Endothelial cell (in vitro differentiated cells): ENCODE measurements at regions not wholly inside any gene's neighbourhood (a gene's known extent, or its start where the extent isn't known, plus 50 kb on each side); places are given as distances from the start of the nearest gene placed in this dataset.

Experiments used
- DNase-seq: peaks from one replicate; pipeline ENCODE4 v3.0.0; 2021; ENCODE audit warnings: low spot score
- H3K27ac Mint-ChIP-seq: one replicate; pipeline ENCODE4 v1.8.0; 2021; ENCODE audit warnings: mixed read lengths, inconsistent platforms; ENCODE audit not compliant: unreplicated experiment
- H3K27me3 Mint-ChIP-seq: one replicate; pipeline ENCODE4 v1.8.0; 2021; ENCODE audit warnings: mild to moderate bottlenecking, moderate library complexity, mixed read lengths, inconsistent platforms; ENCODE audit not compliant: unreplicated experiment
- H3K36me3 Mint-ChIP-seq: one replicate; pipeline ENCODE4 v1.8.0; 2021; ENCODE audit warnings: mild to moderate bottlenecking, low read depth, mixed read lengths, inconsistent platforms; ENCODE audit not compliant: unreplicated experiment
- H3K4me1 Mint-ChIP-seq: one replicate; pipeline ENCODE4 v1.8.0; 2021; ENCODE audit warnings: mild to moderate bottlenecking, mixed read lengths, inconsistent platforms; ENCODE audit not compliant: unreplicated experiment
- H3K4me3 Mint-ChIP-seq: one replicate; pipeline ENCODE4 v1.8.0; 2021; ENCODE audit warnings: mild to moderate bottlenecking, mixed read lengths, inconsistent platforms; ENCODE audit not compliant: unreplicated experiment
- H3K9me3 Mint-ChIP-seq: one replicate; pipeline ENCODE4 v1.8.0; 2021; ENCODE audit warnings: mixed read lengths, inconsistent platforms; ENCODE audit not compliant: unreplicated experiment
- CTCF ChIP-seq: fragments of 200-600 bp; sonication (generic); IDR thresholded peaks from one replicate; pipeline ENCODE4 v1.5.0; 2021; ENCODE audit warnings: antibody characterized with exemption; ENCODE audit not compliant: unreplicated experiment

DNA sequence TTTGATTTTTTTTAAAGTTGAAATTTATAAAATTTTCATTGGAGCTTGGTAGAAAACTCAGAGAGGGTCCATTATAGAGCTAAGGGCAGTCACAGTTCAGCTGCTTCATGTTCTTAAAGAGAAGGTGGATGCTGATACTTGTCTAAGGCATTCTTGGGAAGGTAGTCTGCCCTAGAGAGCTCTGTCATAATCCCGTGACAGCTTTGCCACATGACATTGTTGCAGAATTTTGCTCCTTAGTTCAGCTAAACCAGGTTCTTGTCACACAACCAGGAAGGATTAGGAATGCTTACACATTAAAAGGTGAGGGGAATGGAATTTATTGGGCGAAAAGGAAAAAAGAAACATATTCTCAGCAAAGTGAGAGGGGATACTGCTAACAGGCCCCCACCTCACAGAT lies 130.9 kb downstream of the GMNC start:
- Mint-ChIP-seq H3K4me3 (no peak overlapping the region), H3K4me1 (peaks cover 11% of the 10 kb centered on the region), H3K9me3 (no peaks in the 10 kb centered on the region), H3K36me3 (no peaks in the 10 kb centered on the region), H3K27ac (no peak overlapping the region), H3K27me3 (no peaks in the 10 kb centered on the region)
- no peak for DNase-seq
- no peak for TF ChIP-seq CTCF

- no peak for DNase-seq
- Mint-ChIP-seq H3K27ac (no peak overlapping the region), H3K4me1 (peaks cover 7% of the 10 kb centered on the region), H3K27me3 (no peaks in the 10 kb centered on the region), H3K36me3 (no peaks in the 10 kb centered on the region), H3K9me3 (no peaks in the 10 kb centered on the region), H3K4me3 (no peak overlapping the region)
- TF ChIP-seq CTCF, result no peak
These were observed 133.8 kb downstream of the GMNC start for GRCh38 chr3:190728574-190729246.

- H3K9me3 Mint-ChIP-seq, result no peaks in the 10 kb centered on the region
- H3K4me3 Mint-ChIP-seq, result no peak overlapping the region
- no peak for TF ChIP-seq CTCF
- no peak for DNase-seq
- H3K27me3 Mint-ChIP-seq, result no peaks in the 10 kb centered on the region
- no peaks in the 10 kb centered on the region for H3K36me3 Mint-ChIP-seq
- no peak overlapping the region for H3K27ac Mint-ChIP-seq
- no peaks in the 10 kb centered on the region for H3K4me1 Mint-ChIP-seq
These were observed 140.2 kb downstream of the GMNC start for GRCh38 chr3:190722181-190722905.

DNA sequence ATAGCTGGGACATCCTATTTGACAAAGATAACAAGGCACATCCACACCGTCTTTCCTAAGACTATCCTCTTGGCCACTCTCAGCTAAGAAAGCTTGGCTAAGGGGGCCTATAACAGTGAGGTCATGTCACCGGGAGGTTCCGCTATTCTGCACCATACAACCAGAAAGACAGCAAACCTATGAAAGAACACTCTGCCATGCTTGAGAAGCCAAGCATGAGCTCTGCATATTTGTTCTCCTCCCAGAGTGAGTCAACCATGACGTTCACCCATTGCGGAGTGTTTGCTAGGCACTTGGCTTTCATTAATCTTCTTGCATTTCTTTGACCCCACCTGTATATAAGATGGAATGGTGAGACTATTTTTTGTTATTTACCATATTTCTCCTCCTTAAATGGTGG lies 141.2 kb downstream of the GMNC start:
- Mint-ChIP-seq H3K4me1 (no peaks in the 10 kb centered on the region), H3K4me3 (no peak overlapping the region), H3K9me3 (no peaks in the 10 kb centered on the region), H3K36me3 (no peaks in the 10 kb centered on the region), H3K27ac (no peak overlapping the region), H3K27me3 (no peaks in the 10 kb centered on the region)
- no peak for DNase-seq
- TF ChIP-seq CTCF, result no peak

- no peak for DNase-seq
- no peak overlapping the region for H3K27ac Mint-ChIP-seq
- no peak for TF ChIP-seq CTCF
- no peak overlapping the region for H3K4me3 Mint-ChIP-seq
- H3K4me1 Mint-ChIP-seq, result no peaks in the 10 kb centered on the region
- no peaks in the 10 kb centered on the region for H3K9me3 Mint-ChIP-seq
- no peaks in the 10 kb centered on the region for H3K27me3 Mint-ChIP-seq
- no peaks in the 10 kb centered on the region for H3K36me3 Mint-ChIP-seq
These were observed 143.8 kb downstream of the GMNC start for GRCh38 chr3:190718671-190719070.
